ENCODE measurements at regions not wholly inside any gene's neighbourhood (a gene's known extent, or its start where the extent isn't known, plus 50 kb on each side); places are given as distances from the start of the nearest gene placed in this dataset.
"Not testable (repeated sequence)": the region's sequence is repeated elsewhere in the genome, so short reads cannot be mapped to it uniquely, and the experiment has no call there.

GRCh38 chr7:51569176-51569575, 252.6 kb upstream of the COBL start:
- Histone ChIP-seq H3K4me1 (ENCODE audit: insufficient read depth, low read length) (no peaks in the 10 kb centered on the region), H3K9ac (ENCODE audit: low read length) (no peak overlapping the region), H3K4me3 (ENCODE audit: low read depth in 1 of 2, low read length in 2 of 2) (no peak overlapping the region), H3K27ac (ENCODE audit: low read depth, low read length) (no peak overlapping the region), H3K9me3 (ENCODE audit: low read length) (no peaks in the 10 kb centered on the region), H3K36me3 (ENCODE audit: insufficient read depth, low read length) (no peaks in the 10 kb centered on the region), H3K27me3 (ENCODE audit: control insufficient read depth in 1 of 2, insufficient read depth in 2 of 2, low read length in 2 of 2) (no peaks in the 10 kb centered on the region)

GRCh38 chr7:51551070-51551469, 234.5 kb upstream of the COBL start:
- Histone ChIP-seq H3K27ac (ENCODE audit: low read depth, low read length) (no peak overlapping the region), H3K9ac (ENCODE audit: low read length) (no peak overlapping the region), H3K27me3 (ENCODE audit: control insufficient read depth in 1 of 2, insufficient read depth in 2 of 2, low read length in 2 of 2) (no peaks in the 10 kb centered on the region), H3K9me3 (ENCODE audit: low read length) (no peaks in the 10 kb centered on the region), H3K4me3 (ENCODE audit: low read depth in 1 of 2, low read length in 2 of 2) (no peak overlapping the region), H3K36me3 (ENCODE audit: insufficient read depth, low read length) (no peaks in the 10 kb centered on the region), H3K4me1 (ENCODE audit: insufficient read depth, low read length) (no peaks in the 10 kb centered on the region)

- H3K9me3 ChIP-seq (ENCODE audit: low read length), result no peaks in the 10 kb centered on the region
- no peak overlapping the region for H3K27ac ChIP-seq (ENCODE audit: low read depth, low read length)
- H3K4me1 ChIP-seq (ENCODE audit: insufficient read depth, low read length), result no peaks in the 10 kb centered on the region
- no peaks in the 10 kb centered on the region for H3K27me3 ChIP-seq (ENCODE audit: control insufficient read depth in 1 of 2, insufficient read depth in 2 of 2, low read length in 2 of 2)
- no peaks in the 10 kb centered on the region for H3K36me3 ChIP-seq (ENCODE audit: insufficient read depth, low read length)
- H3K4me3 ChIP-seq (ENCODE audit: low read depth in 1 of 2, low read length in 2 of 2), result no peak overlapping the region
- H3K9ac ChIP-seq (ENCODE audit: low read length), result no peak overlapping the region
Measured at GRCh38 chr7:51545131-51545530, 228.5 kb upstream of the COBL start.

GRCh38 chr7:51543801-51544553, 227.4 kb upstream of the COBL start:
- H3K27me3 ChIP-seq (ENCODE audit: control insufficient read depth in 1 of 2, insufficient read depth in 2 of 2, low read length in 2 of 2), result no peaks in the 10 kb centered on the region
- H3K9ac ChIP-seq (ENCODE audit: low read length), result no peak overlapping the region
- no peaks in the 10 kb centered on the region for H3K36me3 ChIP-seq (ENCODE audit: insufficient read depth, low read length)
- H3K27ac ChIP-seq (ENCODE audit: low read depth, low read length), result no peak overlapping the region
- H3K4me3 ChIP-seq (ENCODE audit: low read depth in 1 of 2, low read length in 2 of 2), result no peak overlapping the region
- no peaks in the 10 kb centered on the region for H3K9me3 ChIP-seq (ENCODE audit: low read length)
- H3K4me1 ChIP-seq (ENCODE audit: insufficient read depth, low read length), result no peaks in the 10 kb centered on the region

- not testable (repeated sequence) for H3K27me3 ChIP-seq (ENCODE audit: control insufficient read depth in 1 of 2, insufficient read depth in 2 of 2, low read length in 2 of 2); H3K9ac ChIP-seq (ENCODE audit: low read length); H3K36me3 ChIP-seq (ENCODE audit: insufficient read depth, low read length); H3K4me3 ChIP-seq (ENCODE audit: low read depth in 1 of 2, low read length in 2 of 2); H3K27ac ChIP-seq (ENCODE audit: low read depth, low read length); H3K9me3 ChIP-seq (ENCODE audit: low read length); H3K4me1 ChIP-seq (ENCODE audit: insufficient read depth, low read length)
Measured at GRCh38 chr7:51540906-51541305, 224.3 kb upstream of the COBL start.

- Histone ChIP-seq H3K9me3 (ENCODE audit: low read length) (no peaks in the 10 kb centered on the region), H3K27ac (ENCODE audit: low read depth, low read length) (no peak overlapping the region), H3K36me3 (ENCODE audit: insufficient read depth, low read length) (no peaks in the 10 kb centered on the region), H3K27me3 (ENCODE audit: control insufficient read depth in 1 of 2, insufficient read depth in 2 of 2, low read length in 2 of 2) (no peaks in the 10 kb centered on the region), H3K9ac (ENCODE audit: low read length) (no peak overlapping the region), H3K4me3 (ENCODE audit: low read depth in 1 of 2, low read length in 2 of 2) (no peak overlapping the region), H3K4me1 (ENCODE audit: insufficient read depth, low read length) (no peaks in the 10 kb centered on the region)
Measured at GRCh38 chr7:51539840-51540239, 223.2 kb upstream of the COBL start.

- Histone ChIP-seq H3K27me3 (ENCODE audit: control insufficient read depth in 1 of 2, insufficient read depth in 2 of 2, low read length in 2 of 2) (no peaks in the 10 kb centered on the region), H3K27ac (ENCODE audit: low read depth, low read length) (no peak overlapping the region), H3K9me3 (ENCODE audit: low read length) (no peaks in the 10 kb centered on the region), H3K9ac (ENCODE audit: low read length) (no peak overlapping the region), H3K4me1 (ENCODE audit: insufficient read depth, low read length) (no peaks in the 10 kb centered on the region), H3K4me3 (ENCODE audit: low read depth in 1 of 2, low read length in 2 of 2) (no peak overlapping the region), H3K36me3 (ENCODE audit: insufficient read depth, low read length) (no peaks in the 10 kb centered on the region)
Measured at GRCh38 chr7:51528172-51528571, 211.6 kb upstream of the COBL start.

GRCh38 chr7:51521694-51522312, 205.2 kb upstream of the COBL start:
- H3K9ac ChIP-seq (ENCODE audit: low read length), result no peak overlapping the region
- no peaks in the 10 kb centered on the region for H3K4me1 ChIP-seq (ENCODE audit: insufficient read depth, low read length)
- no peak overlapping the region for H3K27ac ChIP-seq (ENCODE audit: low read depth, low read length)
- H3K36me3 ChIP-seq (ENCODE audit: insufficient read depth, low read length), result no peaks in the 10 kb centered on the region
- H3K4me3 ChIP-seq (ENCODE audit: low read depth in 1 of 2, low read length in 2 of 2), result no peak overlapping the region
- no peaks in the 10 kb centered on the region for H3K9me3 ChIP-seq (ENCODE audit: low read length)
- no peaks in the 10 kb centered on the region for H3K27me3 ChIP-seq (ENCODE audit: control insufficient read depth in 1 of 2, insufficient read depth in 2 of 2, low read length in 2 of 2)

GRCh38 chr7:51521054-51521453, 204.4 kb upstream of the COBL start:
- Histone ChIP-seq H3K27ac (ENCODE audit: low read depth, low read length) (no peak overlapping the region), H3K9me3 (ENCODE audit: low read length) (no peaks in the 10 kb centered on the region), H3K9ac (ENCODE audit: low read length) (no peak overlapping the region), H3K4me1 (ENCODE audit: insufficient read depth, low read length) (no peaks in the 10 kb centered on the region), H3K4me3 (ENCODE audit: low read depth in 1 of 2, low read length in 2 of 2) (no peak overlapping the region), H3K27me3 (ENCODE audit: control insufficient read depth in 1 of 2, insufficient read depth in 2 of 2, low read length in 2 of 2) (no peaks in the 10 kb centered on the region), H3K36me3 (ENCODE audit: insufficient read depth, low read length) (no peaks in the 10 kb centered on the region)

GRCh38 chr7:51518646-51519045, 202.0 kb upstream of the COBL start:
- Histone ChIP-seq H3K9me3 (ENCODE audit: low read length) (no peaks in the 10 kb centered on the region), H3K4me3 (ENCODE audit: low read depth in 1 of 2, low read length in 2 of 2) (no peak overlapping the region), H3K4me1 (ENCODE audit: insufficient read depth, low read length) (no peaks in the 10 kb centered on the region), H3K27me3 (ENCODE audit: control insufficient read depth in 1 of 2, insufficient read depth in 2 of 2, low read length in 2 of 2) (no peaks in the 10 kb centered on the region), H3K27ac (ENCODE audit: low read depth, low read length) (no peak overlapping the region), H3K36me3 (ENCODE audit: insufficient read depth, low read length) (no peaks in the 10 kb centered on the region), H3K9ac (ENCODE audit: low read length) (no peak overlapping the region)

- Histone ChIP-seq H3K9me3 (ENCODE audit: low read length) (no peaks in the 10 kb centered on the region), H3K27ac (ENCODE audit: low read depth, low read length) (no peak overlapping the region), H3K27me3 (ENCODE audit: control insufficient read depth in 1 of 2, insufficient read depth in 2 of 2, low read length in 2 of 2) (no peaks in the 10 kb centered on the region), H3K9ac (ENCODE audit: low read length) (no peak overlapping the region), H3K4me1 (ENCODE audit: insufficient read depth, low read length) (no peaks in the 10 kb centered on the region), H3K36me3 (ENCODE audit: insufficient read depth, low read length) (no peaks in the 10 kb centered on the region), H3K4me3 (ENCODE audit: low read depth in 1 of 2, low read length in 2 of 2) (no peak overlapping the region)
Measured at GRCh38 chr7:51517187-51517586, 200.6 kb upstream of the COBL start.

- Histone ChIP-seq H3K9ac (ENCODE audit: low read length) (no peak overlapping the region), H3K9me3 (ENCODE audit: low read length) (no peaks in the 10 kb centered on the region), H3K36me3 (ENCODE audit: insufficient read depth, low read length) (no peaks in the 10 kb centered on the region), H3K4me1 (ENCODE audit: insufficient read depth, low read length) (no peaks in the 10 kb centered on the region), H3K27ac (ENCODE audit: low read depth, low read length) (no peak overlapping the region), H3K27me3 (ENCODE audit: control insufficient read depth in 1 of 2, insufficient read depth in 2 of 2, low read length in 2 of 2) (no peaks in the 10 kb centered on the region), H3K4me3 (ENCODE audit: low read depth in 1 of 2, low read length in 2 of 2) (no peak overlapping the region)
Measured at GRCh38 chr7:51501620-51502019, 185.0 kb upstream of the COBL start.
